ENCODE measurements at regions not wholly inside any gene's neighbourhood (a gene's known extent, or its start where the extent isn't known, plus 50 kb on each side); places are given as distances from the start of the nearest gene placed in this dataset.

DNA sequence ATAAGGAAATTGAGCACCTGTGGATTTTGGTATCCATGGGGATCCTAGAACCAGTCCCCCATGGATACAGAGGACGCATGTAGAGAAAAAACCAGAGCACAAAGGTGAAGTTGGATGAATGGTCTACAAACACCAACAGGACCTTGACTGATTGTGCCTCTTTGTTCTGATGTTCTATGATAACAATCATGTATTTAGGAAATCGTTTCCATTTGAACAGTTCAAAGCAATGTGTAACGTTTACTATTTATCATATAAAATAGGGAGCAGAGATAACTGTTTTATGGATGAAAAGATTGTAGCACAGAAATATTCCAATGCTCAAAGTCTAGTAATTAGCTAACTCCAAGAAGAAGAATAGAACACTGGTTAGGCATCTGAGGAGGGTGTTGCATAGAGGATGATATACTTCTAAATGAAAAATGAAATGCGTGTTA is 116.3 kb upstream of the FN1 start (continued):
- TF ChIP-seq, protein P1, sequence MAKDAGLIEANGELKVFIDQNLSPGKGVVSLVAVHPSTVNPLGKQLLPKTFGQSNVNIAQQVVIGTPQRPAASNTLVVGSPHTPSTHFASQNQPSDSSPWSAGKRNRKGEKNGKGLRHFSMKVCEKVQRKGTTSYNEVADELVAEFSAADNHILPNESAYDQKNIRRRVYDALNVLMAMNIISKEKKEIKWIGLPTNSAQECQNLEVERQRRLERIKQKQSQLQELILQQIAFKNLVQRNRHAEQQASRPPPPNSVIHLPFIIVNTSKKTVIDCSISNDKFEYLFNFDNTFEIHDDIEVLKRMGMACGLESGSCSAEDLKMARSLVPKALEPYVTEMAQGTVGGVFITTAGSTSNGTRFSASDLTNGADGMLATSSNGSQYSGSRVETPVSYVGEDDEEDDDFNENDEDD (CRISPR knock-in tag; IDR thresholded peaks at IDR 0.05; ENCODE audit: borderline replicate concordance), result no peak
- peak; percentile 81 for TF ChIP-seq ZMYM2 (CRISPR knock-in tag; IDR thresholded peaks at IDR 0.05)
- peak; percentile 62; the same call in 1 of the 2 replicates for TF ChIP-seq NR2F2 (IDR thresholded peaks at IDR 0.05; ENCODE audit: borderline replicate concordance, low read depth)
- peak; percentile 96 for TF ChIP-seq SOX5 (CRISPR knock-in tag; IDR thresholded peaks at IDR 0.05; ENCODE audit: borderline replicate concordance)
- no peak for TF ChIP-seq NFE2L2 (IDR thresholded peaks at IDR 0.05; ENCODE audit: low read length)
- TF ChIP-seq NR2C2 (CRISPR knock-in tag; IDR thresholded peaks at IDR 0.05; ENCODE audit: borderline replicate concordance), result no peak
- TF ChIP-seq ZNF431 (CRISPR knock-in tag; IDR thresholded peaks at IDR 0.05; ENCODE audit: borderline replicate concordance, low read depth), result no peak
- TF ChIP-seq PITX1 (CRISPR knock-in tag; IDR thresholded peaks at IDR 0.05), result no peak
- TF ChIP-seq, protein P2, sequence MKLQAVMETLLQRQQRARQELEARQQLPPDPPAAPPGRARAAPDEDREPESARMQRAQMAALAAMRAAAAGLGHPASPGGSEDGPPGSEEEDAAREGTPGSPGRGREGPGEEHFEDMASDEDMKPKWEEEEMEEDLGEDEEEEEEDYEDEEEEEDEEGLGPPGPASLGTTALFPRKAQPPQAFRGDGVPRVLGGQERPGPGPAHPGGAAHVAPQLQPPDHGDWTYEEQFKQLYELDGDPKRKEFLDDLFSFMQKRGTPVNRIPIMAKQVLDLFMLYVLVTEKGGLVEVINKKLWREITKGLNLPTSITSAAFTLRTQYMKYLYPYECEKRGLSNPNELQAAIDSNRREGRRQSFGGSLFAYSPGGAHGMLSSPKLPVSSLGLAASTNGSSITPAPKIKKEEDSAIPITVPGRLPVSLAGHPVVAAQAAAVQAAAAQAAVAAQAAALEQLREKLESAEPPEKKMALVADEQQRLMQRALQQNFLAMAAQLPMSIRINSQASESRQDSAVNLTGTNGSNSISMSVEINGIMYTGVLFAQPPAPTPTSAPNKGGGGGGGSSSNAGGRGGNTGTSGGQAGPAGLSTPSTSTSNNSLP (IDR thresholded peaks at IDR 0.05; ENCODE audit: low read depth, low read length), result peak; percentile 89
- no peak for TF ChIP-seq ZBTB26 (CRISPR knock-in tag; IDR thresholded peaks at IDR 0.05; ENCODE audit: borderline replicate concordance)
- no peak for TF ChIP-seq ZNF446 (CRISPR knock-in tag; IDR thresholded peaks at IDR 0.05)
- TF ChIP-seq ZNF546 (CRISPR knock-in tag; conservative IDR thresholded peaks at IDR 0.05), result no peak
- peak; percentile 92 for TF ChIP-seq POGZ (CRISPR knock-in tag; IDR thresholded peaks at IDR 0.05)
- no peak for TF ChIP-seq ZNF709 (CRISPR knock-in tag; IDR thresholded peaks at IDR 0.05)
- TF ChIP-seq HNF4G (IDR thresholded peaks at IDR 0.05; ENCODE audit: borderline replicate concordance, low read depth, low read length), result peak; percentile 80
- no peak for TF ChIP-seq HNF4G (CRISPR knock-in tag; IDR thresholded peaks at IDR 0.05; ENCODE audit: borderline replicate concordance, low read depth)
- TF ChIP-seq GATA4 (IDR thresholded peaks at IDR 0.05; ENCODE audit: borderline replicate concordance, low read depth), result peak; percentile 67; the same call in 1 of the 2 replicates
- TF ChIP-seq SNAI1 (CRISPR knock-in tag; IDR thresholded peaks at IDR 0.05; ENCODE audit: borderline replicate concordance), result no peak
- TF ChIP-seq ZNF720 (CRISPR knock-in tag; IDR thresholded peaks at IDR 0.05), result no peak
- no peak for TF ChIP-seq ZFP90 (CRISPR knock-in tag; IDR thresholded peaks at IDR 0.05; ENCODE audit: borderline replicate concordance)
- peak; percentile 58 for TF ChIP-seq SMAD3 (CRISPR knock-in tag; IDR thresholded peaks at IDR 0.05)
- peak; percentile 98 for TF ChIP-seq EHMT2 (IDR thresholded peaks at IDR 0.05; ENCODE audit: borderline replicate concordance, low read depth, low read length)
- no peak for TF ChIP-seq EZH2 (conservative IDR thresholded peaks at IDR 0.05; ENCODE audit: low read depth, low read length)
- TF ChIP-seq CHD4 (IDR thresholded peaks at IDR 0.05; ENCODE audit: borderline replicate concordance, low read length), result peak; percentile 69; the same call in 1 of the 2 replicates
- TF ChIP-seq, protein P3, sequence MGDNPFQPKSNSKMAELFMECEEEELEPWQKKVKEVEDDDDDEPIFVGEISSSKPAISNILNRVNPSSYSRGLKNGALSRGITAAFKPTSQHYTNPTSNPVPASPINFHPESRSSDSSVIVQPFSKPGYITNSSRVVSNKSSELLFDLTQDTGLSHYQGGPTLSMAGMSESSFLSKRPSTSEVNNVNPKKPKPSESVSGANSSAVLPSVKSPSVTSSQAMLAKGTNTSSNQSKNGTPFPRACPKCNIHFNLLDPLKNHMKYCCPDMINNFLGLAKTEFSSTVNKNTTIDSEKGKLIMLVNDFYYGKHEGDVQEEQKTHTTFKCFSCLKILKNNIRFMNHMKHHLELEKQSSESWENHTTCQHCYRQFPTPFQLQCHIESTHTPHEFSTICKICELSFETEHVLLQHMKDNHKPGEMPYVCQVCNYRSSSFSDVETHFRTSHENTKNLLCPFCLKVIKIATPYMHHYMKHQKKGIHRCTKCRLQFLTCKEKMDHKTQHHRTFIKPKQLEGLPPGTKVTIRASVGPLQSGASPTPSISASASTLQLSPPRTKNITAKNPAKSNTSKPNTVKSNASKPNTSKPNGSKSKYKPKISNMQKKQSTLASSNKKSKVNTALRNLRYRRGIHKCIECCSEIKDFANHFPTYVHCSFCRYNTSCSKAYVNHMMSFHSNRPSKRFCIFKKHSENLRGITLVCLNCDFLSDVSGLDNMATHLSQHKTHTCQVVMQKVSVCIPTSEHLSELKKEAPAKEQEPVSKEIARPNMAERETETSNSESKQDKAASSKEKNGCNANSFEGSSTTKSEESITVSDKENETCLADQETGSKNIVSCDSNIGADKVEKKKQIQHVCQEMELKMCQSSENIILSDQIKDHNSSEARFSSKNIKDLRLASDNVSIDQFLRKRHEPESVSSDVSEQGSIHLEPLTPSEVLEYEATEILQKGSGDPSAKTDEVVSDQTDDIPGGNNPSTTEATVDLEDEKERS (CRISPR knock-in tag; IDR thresholded peaks at IDR 0.05), result no peak

Data from HepG2 (cell line).